DMS53 treated with DMSO at 0.1 percent for 48 hours (cell line): ENCODE measurements at regions not wholly inside any gene's neighbourhood (a gene's known extent, or its start where the extent isn't known, plus 50 kb on each side); places are given as distances from the start of the nearest gene placed in this dataset.

Experiments
- DNase-seq: peaks from one replicate; lab custom pipeline; 2025; ENCODE audit not compliant: unreplicated experiment; lab: John Stamatoyannopoulos, UW

GRCh38 chr9:84583866-84584265 is 85.7 kb upstream of the NTRK2 start:
- no peak for DNase-seq

- DNase-seq, result no peak
Observed at GRCh38 chr9:84586662-84587061, 82.9 kb upstream of the NTRK2 start.

GRCh38 chr9:84587153-84587552 is 82.4 kb upstream of the NTRK2 start:
- no peak for DNase-seq

GRCh38 chr9:84589542-84589941 is 80.0 kb upstream of the NTRK2 start:
- DNase-seq, result no peak

GRCh38 chr9:84590706-84591105 is 78.8 kb upstream of the NTRK2 start:
- DNase-seq, result no peak

- no peak for DNase-seq
Observed at GRCh38 chr9:84592918-84593317, 76.6 kb upstream of the NTRK2 start.

- DNase-seq, result no peak
Observed at GRCh38 chr9:84593352-84593751, 76.2 kb upstream of the NTRK2 start.

- no peak for DNase-seq
Observed at GRCh38 chr9:84597131-84597530, 72.4 kb upstream of the NTRK2 start.

GRCh38 chr9:84598921-84599636 is 70.5 kb upstream of the NTRK2 start:
- no peak for DNase-seq

- DNase-seq, result no peak
Observed at GRCh38 chr9:84600739-84601138, 68.8 kb upstream of the NTRK2 start.

- no peak for DNase-seq
Observed at GRCh38 chr9:84604223-84604622, 65.3 kb upstream of the NTRK2 start.

GRCh38 chr9:84609779-84610178 is 59.8 kb upstream of the NTRK2 start:
- DNase-seq, result no peak

GRCh38 chr9:84613431-84613830 is 56.1 kb upstream of the NTRK2 start:
- no peak for DNase-seq

GRCh38 chr9:84615544-84615943 is 54.0 kb upstream of the NTRK2 start:
- DNase-seq, result no peak

GRCh38 chr9:84617411-84618029 is 52.0 kb upstream of the NTRK2 start:
- DNase-seq, result no peak
